ENCODE measurements at regions not wholly inside any gene's neighbourhood (a gene's known extent, or its start where the extent isn't known, plus 50 kb on each side); places are given as distances from the start of the nearest gene placed in this dataset.
"Not testable (repeated sequence)": the region's sequence is repeated elsewhere in the genome, so short reads cannot be mapped to it uniquely, and the experiment has no call there.

DNA sequence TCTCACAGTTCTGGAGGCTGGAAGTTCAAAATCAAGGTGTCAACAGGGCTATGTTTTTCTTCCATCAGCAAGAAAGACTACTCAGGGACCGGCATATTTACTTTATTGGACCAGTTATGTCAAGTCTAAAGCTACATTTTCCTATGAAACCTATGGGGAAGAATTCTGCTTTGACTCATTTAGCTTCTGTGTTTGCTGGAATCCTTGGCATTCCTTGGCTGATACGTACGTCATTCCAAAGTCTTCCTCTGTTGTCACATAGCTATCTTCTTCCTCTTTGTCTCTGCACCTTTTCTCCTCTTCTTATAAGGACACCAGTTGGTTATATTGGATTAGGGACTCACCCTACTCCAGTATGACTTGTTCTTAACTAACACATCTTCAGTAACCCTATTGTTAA lies 137.4 kb upstream of the FBXO11 start:
- DNase-seq (ENCODE audit: low read depth), result no peak

DNA sequence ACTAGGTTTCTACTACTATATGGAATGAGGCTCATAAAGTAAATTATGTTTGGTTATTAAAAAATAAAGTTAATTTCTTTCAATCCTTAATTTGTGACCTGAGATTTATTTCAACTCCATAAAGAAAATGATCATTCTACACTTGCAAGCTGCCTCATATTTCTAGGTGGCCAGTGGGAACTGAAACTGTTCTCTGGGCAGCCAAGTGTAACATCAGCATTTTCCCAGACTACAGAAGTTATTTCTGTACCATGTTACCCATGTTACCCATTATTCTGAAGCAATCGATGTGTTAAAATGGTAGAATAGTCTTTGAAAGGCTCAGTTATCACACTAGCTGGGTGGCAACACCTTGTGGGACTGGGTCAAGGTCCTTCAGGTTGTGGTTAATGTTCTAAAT lies 139.3 kb upstream of the FBXO11 start:
- no peak for DNase-seq (ENCODE audit: low read depth)

DNA sequence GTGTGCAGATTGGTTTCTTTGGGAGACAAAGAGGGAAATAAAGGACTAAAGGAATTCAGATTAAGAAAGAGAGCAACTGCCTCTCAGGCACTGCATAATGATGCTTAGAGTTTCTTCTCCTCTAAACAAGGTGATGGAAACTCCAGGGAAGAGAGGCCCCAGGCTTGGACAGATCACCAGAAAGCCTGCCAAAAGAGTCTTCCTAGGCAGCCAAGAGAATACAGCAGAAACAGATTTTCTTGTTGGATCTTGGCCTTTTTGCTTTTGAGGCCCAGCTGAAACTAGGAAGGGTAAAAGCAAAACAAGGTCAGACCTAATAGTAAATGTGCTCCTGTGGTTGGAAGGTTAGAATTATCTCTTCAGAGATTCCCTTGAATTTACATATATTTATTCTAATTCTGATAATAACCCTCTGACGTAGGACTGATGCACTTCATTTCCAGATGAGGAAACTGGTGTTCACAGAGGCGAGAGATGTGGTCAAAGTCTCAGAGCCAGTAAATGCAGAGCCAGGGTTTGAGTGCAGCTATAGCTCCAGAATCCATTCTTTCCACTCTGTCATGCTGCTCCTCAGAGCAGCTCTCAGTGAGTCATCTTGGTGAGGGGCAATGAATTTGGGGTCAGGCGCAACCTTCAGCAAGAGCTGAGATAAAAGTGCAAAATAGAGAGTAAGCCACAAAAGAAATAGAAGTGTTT lies 142.3 kb upstream of the FBXO11 start:
- no peak for DNase-seq (ENCODE audit: low read depth)

DNA sequence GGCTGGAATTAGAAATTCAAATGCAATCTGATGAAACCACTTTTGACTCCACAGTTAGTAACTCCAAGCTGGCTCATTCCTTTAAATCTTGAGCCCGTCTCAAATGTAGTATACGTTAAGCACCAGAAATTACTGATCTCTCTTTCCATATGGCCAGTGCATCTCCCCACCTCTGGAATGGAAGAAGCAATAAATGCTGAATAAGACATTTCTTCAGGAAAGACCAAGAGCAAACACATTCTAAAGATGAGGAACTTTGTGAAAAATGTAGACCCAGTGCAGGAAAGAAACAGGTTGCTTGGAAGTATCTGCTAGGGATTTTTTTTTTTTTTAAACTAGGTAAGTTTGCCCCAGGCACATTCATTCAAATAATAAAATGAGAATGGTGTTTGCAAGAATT lies 143.1 kb upstream of the FBXO11 start:
- no peak for DNase-seq (ENCODE audit: low read depth)

DNA sequence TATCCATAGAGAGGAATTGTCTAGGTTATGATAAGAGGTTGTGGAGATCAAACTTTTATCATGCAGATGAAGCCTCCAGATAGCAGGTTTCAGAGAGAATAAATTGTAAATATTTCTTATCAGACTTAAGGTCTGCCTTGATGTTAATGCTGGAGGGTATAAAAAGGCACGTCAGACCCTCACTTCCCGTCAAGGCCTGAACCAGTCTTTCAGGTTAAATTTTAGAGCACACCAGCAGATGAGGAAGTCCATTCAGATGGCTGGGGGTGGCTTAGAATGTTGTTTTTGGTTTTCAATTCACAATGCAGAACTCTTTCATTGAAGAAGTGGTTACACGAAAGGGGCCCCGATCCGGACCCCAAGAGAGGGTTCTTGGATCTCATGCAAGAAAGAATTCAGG lies 144.4 kb upstream of the FBXO11 start:
- no peak for DNase-seq (ENCODE audit: low read depth)

DNA sequence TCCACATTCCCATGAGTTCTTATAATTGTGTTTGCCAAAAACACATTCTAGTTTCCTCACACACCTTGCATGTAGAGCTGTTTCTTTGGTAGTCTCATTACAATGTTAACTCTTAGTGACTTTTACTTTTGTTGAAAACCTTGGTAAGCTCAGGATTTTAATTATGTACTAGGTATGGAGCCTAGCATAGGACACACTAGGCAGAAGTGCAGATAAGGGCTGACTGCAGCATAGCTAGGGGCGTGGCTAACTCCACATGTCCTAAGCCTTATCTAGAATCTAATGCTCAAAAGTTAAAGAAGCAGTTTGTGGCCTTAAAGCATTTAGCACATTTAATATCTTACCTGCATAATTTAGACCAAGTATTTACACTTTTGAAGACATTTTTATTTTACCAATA lies 153.7 kb upstream of the FBXO11 start:
- DNase-seq (ENCODE audit: low read depth), result no peak

DNA sequence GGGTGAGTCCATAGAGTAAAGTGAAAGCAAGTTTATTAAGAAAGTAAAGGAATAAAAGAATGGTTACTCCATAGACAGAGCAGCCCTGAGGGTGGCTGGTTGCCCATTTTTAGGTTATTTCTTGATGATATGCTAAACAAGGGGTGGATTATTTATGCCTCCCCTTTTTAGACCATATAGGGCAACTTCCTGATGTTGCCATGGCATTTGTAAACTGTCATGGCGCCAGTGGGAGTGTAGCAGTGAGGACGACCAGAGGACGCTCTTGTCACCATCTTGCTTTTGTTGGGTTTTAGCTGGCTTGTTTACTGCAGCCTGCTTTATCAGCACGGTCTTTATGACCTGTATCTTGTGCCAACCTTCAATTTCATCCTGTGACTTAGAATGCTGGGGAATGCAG lies 155.4 kb upstream of the FBXO11 start:
- DNase-seq (ENCODE audit: low read depth), result not testable (repeated sequence)

DNA sequence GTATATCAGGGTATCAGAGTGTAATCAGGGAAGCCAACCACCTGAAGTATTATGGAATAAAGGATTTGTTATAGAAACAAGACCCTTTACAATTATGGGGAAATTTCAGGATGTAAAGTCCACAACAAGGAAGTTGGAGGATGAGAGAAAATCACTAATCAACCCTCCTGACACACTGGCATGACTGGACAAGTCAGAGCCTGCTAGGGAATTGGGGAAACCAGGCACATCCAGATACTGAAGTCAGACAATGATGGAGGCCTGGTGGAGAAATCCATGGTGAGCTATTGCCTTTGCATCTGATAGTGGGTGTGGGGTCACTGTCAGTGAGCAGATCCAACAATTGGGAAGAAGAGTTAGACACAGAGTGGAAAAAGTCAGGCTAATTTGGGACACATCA lies 158.8 kb upstream of the FBXO11 start:
- DNase-seq (ENCODE audit: low read depth), result no peak

DNA sequence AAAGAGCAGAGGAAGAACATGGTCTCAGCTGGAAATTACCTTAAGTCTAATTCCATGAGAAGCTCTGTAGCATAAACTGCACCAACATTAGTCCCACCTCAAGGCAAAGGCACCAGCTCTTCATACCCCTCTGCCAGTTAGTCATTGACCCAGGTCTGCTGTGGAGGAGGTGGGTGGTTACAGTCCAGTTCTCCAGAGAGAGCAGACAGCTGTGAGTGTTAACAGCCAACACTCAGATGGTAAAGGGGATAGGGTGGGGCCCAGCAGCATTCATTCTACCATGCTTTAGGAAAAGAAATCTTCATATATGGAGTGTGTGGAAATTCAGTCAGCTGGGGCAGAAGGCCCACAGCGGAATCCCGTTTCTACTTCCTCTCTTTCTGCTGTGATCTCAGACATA lies 159.7 kb upstream of the FBXO11 start:
- DNase-seq (ENCODE audit: low read depth), result no peak

DNA sequence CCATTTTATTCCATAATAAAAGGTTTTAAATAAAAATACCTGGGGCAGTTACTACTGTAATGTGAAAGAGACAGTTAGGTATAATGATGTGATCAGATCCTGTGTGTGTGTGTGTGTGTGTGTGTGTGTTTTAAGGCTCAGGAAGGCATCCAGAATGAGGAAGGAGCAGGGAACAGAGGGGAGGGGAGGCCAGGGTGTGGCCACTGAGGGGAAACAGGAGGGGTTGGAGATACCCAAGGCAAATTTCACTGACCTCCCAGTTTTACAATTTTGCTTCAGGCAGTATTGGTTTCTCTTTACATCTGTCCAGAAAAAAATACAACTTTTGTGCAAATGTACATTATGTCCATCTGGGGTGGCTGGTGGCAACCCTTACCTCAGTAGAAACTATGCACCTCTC lies 163.5 kb upstream of the FBXO11 start:
- DNase-seq (ENCODE audit: low read depth), result no peak

DNA sequence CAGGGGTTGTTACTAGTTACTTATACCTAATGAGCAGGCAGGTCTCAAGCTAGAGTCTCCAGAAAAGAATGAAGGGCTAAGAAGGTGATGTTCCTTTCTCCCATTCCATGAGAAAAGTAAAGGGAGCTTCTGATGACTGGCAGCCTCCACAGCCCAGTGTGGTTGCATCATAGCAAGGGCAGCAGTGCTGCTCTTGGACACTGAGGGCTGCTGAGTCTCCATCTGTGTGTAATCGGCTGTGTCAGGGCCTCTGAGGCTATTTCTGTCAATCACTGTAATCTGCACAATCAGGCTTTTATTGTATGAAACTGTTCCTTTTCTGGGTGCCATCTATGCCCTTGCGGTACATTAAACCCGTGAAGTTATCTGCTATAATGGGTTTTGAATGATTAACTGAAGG lies 164.1 kb upstream of the FBXO11 start:
- DNase-seq (ENCODE audit: low read depth), result no peak

DNA sequence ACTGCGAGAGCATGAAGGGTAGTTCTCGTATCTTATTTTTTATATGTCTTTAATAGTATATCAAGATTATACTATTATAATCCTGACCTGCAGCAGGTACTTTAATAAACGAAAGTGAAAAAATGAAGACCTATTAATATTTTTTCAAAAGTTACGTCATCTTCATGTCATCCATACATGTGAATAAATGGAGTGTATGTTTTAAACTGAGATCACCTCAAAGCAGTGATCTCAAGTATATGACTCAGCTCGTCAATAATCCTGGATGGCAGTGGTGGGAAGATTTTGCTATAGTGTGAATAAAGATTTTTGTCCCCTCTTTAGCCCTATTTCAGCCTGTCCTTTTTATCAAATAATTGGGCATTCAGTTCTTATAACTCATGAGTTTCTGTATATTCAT lies 166.3 kb upstream of the FBXO11 start:
- no peak for DNase-seq (ENCODE audit: low read depth)

DNA sequence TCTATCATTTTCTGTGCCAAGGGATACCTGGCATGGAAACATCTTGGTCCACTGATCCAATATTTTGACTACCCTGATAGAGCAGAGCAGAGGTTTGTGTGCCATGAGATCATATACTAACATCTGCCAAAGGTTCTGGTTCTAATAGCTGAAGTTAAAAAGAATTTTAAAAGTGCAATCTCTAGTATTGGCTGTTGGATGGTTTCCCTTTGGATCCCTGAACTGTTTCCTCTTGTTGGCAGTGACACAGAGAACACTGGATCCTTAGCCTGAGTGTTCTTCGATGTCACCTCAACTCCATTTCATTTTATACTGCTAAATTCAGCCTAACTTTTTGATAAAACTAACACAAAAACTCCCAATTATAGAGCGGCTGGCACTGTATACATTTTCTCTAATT lies 169.3 kb upstream of the FBXO11 start:
- DNase-seq (ENCODE audit: low read depth), result no peak

DNA sequence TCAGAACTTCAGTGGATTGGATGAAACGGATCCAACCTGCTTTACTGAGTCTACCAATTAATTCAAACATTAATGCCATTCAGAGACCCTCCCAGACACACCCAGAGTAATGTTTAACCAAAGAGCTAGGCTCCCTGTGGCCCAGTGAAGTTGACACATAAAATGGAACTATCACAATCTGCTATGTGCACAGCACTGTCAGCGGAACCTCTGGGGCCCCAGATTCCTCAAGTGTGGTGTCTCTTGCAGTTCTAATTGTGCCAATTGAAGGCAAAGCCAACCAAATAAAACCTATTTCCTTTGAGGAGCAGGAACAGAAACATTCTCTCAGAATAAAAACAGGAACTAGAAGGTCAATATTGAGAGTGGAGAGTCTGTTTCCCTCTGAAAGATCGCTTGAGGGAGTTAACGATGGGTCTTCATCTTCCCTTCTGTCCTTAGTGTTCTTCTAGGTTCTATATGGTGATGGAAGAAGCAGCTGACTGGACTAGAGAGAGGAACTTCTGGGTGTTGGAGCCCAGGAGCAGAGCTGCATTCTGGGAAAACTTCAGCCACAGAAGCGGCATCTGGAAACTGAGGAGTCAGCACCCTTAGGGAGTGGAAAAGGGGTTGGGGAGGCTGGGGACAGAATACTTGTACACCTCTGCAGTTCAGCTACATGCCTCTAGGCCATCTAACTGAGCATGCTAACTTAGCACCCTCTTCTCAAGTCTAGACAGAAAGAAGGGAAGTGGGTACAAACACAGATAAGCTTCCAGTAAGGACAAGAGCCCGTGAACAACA lies 174.4 kb upstream of the FBXO11 start:
- DNase-seq (ENCODE audit: low read depth), result no peak

DNA sequence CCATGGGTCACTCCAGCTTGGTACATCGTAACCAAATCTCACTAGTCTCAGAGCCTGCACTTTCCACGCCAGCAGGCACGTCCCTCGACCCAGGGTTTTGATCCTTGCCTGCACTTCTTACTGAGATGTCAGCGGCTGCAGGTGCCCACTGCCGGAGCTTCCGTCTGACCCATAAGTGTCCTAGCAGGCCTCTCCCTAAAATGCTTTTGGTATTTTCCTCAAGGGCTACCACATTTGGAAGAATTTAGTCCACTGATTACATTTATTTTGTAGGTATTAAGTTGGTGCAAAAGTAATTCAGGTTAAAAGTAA lies 175.0 kb upstream of the FBXO11 start:
- no peak for DNase-seq (ENCODE audit: low read depth)

DNA sequence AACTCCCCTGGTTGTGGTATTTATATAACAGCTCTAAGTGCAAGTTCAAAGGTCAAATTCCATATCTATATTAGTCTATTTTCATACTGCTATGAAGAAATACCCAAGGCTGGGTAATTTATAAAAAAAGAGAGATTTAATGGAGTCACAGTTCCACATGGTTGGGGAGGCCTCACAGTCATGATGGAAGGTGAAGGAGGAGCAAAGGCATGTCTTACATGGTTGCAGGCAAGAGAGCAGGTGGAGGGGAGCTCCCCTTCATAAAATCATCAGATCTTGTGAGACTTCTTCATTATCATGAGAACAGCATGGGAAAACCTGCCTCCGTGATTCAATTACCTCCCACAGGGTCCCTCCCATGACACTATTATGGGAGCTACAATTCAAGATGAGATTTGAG lies 179.6 kb upstream of the FBXO11 start:
- DNase-seq (ENCODE audit: low read depth), result no peak

DNA sequence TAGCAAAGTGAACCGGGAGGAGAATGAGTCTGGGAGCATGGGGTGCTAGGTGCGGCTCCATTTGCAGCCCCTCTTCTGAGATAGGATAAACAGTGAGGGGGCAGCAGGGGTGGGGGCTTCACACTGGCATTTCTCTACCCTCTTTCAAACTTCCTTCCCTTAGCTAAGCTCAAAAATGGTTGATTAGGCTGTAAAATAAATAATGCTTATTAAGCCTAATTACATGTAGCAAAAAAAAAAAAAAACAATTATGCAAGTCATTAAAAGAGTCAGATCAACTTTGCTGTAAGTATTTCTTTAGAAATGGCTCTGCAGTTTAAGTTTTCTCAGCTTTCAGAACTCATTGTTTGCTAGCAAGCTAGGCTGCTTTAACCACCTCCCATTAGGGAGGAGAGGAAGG lies 182.7 kb upstream of the FBXO11 start:
- DNase-seq (ENCODE audit: low read depth), result no peak

DNA sequence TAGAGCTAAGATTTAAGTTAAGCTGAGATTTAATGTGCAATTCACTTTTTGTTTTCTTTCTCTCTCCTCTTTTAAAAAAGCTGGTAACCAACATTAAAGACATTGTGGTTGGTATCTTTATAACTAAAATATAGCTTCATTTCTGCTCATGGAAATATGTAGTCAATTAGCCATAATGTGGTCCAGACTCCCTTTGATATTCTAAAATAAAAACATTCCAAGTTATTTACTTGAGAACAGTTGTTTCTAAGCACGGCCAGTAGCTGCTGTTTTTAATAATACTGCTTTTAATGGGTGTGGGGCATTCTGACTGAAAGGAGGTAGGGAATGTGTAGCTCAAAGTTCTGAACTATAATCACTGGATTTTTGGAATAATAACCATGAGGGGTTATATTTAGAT lies 183.3 kb upstream of the FBXO11 start:
- no peak for DNase-seq (ENCODE audit: low read depth)

DNA sequence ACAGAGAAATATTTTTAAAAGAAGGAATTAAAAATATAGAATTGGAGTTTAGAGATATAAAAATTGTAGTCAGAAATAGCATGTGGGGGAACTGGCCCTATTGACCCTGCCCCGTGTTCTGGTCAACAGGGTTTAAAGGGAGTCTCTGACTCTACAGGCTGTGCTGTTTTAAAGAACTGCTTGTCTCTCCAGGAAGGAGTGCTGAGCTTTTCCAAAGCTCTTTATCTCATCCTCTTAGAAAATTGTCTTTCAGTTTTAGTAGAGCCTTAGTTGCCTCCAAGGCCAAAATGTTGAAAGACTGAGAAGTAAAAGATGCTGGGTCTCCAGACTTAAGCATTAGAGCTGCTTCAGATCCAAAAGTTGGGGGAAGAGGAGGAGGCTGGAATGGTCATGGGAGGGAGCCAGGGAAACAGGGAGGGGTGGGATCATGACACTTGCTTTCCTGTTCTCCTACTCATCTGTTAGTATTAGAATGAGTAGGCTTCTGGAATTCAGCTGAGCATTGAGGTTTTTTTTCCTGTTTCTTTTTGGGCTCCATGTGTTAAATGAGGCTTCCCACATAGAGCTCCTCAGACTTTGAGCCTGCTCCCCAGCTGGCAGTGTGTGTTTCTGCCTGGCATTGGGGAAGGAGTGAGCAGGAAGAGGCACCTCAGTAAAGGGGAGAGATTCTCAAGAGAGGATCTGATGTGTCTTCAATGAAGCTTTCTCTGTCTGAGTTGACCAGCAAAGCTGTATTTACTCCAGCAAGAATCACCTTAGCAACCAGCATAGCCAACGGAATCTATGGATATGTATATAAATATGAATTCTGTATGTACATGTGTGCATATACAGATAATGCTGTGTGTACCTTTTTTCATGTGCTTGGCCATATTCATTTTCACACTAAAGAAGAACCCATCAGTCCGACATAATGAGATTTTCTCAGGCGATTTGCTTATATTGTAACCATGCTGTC lies 186.8 kb upstream of the FBXO11 start:
- peak; percentile 38 for DNase-seq (ENCODE audit: low read depth)

DNA sequence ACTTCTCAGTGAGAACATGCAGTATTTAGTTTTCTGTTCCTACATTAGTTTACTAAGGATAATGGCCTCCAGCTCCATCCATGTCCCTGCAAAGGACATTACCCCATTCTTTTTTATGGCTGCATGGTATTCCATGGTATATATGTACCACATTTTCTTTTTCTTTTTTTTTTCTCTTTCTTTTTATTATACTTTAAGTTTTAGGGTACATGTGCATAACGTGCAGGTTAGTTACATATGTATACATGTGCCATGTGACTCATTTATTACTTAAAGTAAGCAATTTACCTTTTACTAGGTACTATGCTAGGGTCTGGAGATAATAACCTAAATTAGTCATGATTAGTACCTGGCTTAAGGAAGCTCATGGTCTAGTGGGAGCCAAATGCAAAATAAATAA lies 190.5 kb upstream of the FBXO11 start:
- DNase-seq (ENCODE audit: low read depth), result not testable (repeated sequence)

DNA sequence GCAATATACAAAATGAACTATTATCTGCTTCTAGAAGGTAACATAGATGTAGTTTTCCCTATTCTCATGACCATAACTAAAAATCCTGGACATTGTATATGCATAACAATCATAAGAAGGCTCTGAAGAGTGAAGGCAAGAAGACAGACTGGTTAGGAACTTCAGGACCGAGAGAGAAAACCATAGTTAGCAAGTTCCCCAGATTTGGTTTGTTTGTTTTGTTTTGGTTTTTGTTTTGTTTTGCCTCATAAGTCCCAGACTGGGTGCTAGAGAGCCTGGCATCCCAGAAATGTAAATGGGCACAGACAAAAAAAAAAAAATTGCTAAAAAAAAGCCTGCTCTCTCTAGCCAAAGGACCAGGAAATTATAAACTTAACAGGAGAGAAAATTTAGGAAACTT lies 192.2 kb upstream of the FBXO11 start:
- no peak for DNase-seq (ENCODE audit: low read depth)

DNA sequence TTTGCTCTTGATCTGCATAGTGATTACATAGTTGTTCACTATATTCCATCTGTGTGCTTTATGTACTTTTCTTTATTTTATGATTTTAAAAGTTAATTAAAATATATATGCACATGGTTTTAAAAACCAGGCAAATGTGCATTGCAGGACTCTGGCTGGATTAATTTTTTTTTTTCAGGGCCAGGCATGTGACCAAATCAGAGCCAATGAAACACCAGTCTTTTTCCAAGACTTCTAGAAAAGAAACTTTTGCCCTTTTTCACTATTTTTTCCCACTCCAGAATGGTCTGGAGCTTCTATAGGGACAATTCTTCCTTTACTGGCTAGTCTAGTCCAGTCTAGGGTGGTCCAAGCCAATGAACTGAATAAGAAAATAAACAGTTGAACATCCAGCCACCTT lies 198.1 kb upstream of the FBXO11 start:
- no peak for DNase-seq (ENCODE audit: low read depth)

DNA sequence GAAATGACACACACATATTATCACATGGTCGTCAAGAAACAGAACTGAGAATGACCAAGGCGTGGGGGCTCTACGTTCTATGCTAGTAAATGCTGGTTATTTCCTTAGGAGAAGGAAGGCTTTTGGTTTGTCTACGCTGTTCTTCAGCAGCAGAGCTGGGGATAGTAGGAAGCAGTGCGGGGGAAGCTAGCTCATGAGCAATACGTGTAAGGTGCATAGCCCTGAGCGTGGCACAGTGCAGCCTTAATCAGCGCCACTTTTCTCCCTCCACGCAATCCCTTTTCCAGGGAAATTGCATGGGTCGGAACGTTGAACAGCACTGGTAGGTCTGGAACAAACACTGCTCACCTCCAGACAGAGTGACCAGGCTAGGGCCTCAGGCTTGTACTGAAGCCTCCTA lies 199.6 kb upstream of the FBXO11 start:
- no peak for DNase-seq (ENCODE audit: low read depth)

All from stromal cell of bone marrow (primary cell).